Activated B cell treated with CpG ODN at 0.5 μM for 24 hours (primary cell): ENCODE measurements at regions not wholly inside any gene's neighbourhood (a gene's known extent, or its start where the extent isn't known, plus 50 kb on each side); places are given as distances from the start of the nearest gene placed in this dataset.

Experiments
- ATAC-seq: fragments of 200-7000 bp; cut with Tn5 transposase; one replicate; pipeline ENCODE4 v1.10.0; 2021; ENCODE audit warnings: low read depth, mild to moderate bottlenecking, moderate library complexity
- CTCF ChIA-PET: fragments of 350-600 bp; sonication (Branson Sonifier 250); formaldehyde crosslinking; loops from one replicate; lab custom pipeline; 2021; ENCODE audit warnings: antibody characterized with exemption; lab: Charles Lee
- POLR2A ChIA-PET: fragments of 350-600 bp; sonication (Branson Sonifier 250); formaldehyde crosslinking; loops from one replicate; lab custom pipeline; 2021; ENCODE audit warnings: antibody characterized with exemption; lab: Charles Lee
- DNase-seq: peaks from one replicate; pipeline ENCODE4 v3.0.0; 2022
- H3K27ac Mint-ChIP-seq: one replicate; pipeline ENCODE4 v1.8.0; 2020; ENCODE audit warnings: mixed read lengths
- H3K27me3 Mint-ChIP-seq: one replicate; pipeline ENCODE4 v1.8.0; 2021; ENCODE audit warnings: mixed read lengths
- H3K36me3 Mint-ChIP-seq: one replicate; pipeline ENCODE4 v1.8.0; 2021; ENCODE audit warnings: low read depth, mixed read lengths
- H3K4me1 Mint-ChIP-seq: one replicate; pipeline ENCODE4 v1.8.0; 2021; ENCODE audit warnings: mixed read lengths
- H3K4me3 Mint-ChIP-seq: one replicate; pipeline ENCODE4 v1.8.0; 2020; ENCODE audit warnings: mild to moderate bottlenecking, mixed read lengths
- H3K9me3 Mint-ChIP-seq: one replicate; pipeline ENCODE4 v1.8.0; 2020; ENCODE audit warnings: mixed read lengths
- CTCF ChIP-seq: fragments of 200-600 bp; IDR thresholded peaks from one replicate; pipeline ENCODE4 v1.8.0; 2022; ENCODE audit warnings: antibody characterized with exemption, mild to moderate bottlenecking
- intact Hi-C: fragments of 100-400 bp; cut with micrococcal nuclease; formaldehyde crosslinking; loops from one replicate; pipeline ENCODE4 v1.15.1; 2024

DNA sequence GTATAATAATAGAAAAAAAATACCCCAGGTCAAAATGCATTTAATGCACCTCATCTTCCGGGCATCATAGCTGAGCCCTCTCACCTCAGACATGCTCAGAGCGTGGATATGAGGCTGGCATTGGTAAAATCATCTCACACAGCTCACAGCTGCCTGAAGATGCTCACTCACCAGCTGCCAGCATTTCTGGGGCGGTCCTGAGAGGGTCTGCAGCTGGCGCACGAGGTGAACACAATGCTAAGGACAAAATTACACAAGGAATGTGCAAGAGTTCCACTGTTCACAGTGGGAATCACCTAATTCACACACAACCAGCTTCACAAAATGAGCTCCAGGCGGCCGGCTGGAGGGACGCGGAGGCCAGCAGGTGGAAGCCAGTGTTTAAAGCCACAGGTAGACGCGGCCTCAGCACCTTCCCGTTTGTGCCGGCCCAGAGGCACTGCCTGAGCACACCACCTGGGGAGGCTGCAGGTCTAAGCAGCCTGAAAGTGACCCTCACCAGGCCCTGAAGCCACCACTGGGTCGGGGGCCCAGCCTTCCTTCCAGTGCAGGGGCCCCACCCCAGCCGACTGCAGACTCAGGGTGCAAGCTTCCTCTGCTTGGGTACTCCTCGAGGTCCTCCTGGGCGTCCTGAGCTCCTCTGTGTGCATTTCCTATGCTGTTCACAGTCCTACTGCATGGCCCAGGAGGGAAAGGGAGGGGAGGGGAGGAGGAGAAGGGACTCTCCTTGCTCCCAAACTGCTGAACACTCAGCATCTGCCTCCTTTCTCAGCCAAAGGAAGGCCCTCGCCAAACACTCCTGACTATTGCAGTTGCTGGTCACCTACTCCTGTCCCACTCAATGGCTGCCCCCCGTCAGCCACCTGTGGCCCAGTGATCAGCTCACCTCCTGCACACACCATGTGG lies 61.2 kb upstream of the FAM20C start:
- intact Hi-C loops, result no loop called here
- Mint-ChIP-seq H3K27me3 (peaks cover 10% of the 10 kb centered on the region), H3K36me3 (no peaks in the 10 kb centered on the region), H3K4me3 (no peak overlapping the region), H3K4me1 (peaks cover 5% of the 10 kb centered on the region), H3K9me3 (no peaks in the 10 kb centered on the region), H3K27ac (no peak overlapping the region)
- CTCF ChIA-PET, result no interaction called here
- no peak for ATAC-seq
- TF ChIP-seq CTCF, result no peak
- DNase-seq, result no peak
- POLR2A ChIA-PET, result no interaction called here

GRCh38 chr7:131781-132482 lies 60.4 kb upstream of the FAM20C start:
- Mint-ChIP-seq H3K4me1 (peaks cover 5% of the 10 kb centered on the region), H3K27ac (no peak overlapping the region), H3K9me3 (no peaks in the 10 kb centered on the region), H3K4me3 (no peak overlapping the region), H3K36me3 (no peaks in the 10 kb centered on the region), H3K27me3 (peaks cover 10% of the 10 kb centered on the region)
- DNase-seq (no peak), ATAC-seq (no peak)
- ChIA-PET POLR2A (interaction anchor here (1.0 kb wide), 1 partner anchor 17 kb away, joined by 3 read pairs; no protein-coding TSS in a partner anchor), CTCF (no interaction called here)
- no peak for TF ChIP-seq CTCF
- intact Hi-C loops, result no loop called here

DNA sequence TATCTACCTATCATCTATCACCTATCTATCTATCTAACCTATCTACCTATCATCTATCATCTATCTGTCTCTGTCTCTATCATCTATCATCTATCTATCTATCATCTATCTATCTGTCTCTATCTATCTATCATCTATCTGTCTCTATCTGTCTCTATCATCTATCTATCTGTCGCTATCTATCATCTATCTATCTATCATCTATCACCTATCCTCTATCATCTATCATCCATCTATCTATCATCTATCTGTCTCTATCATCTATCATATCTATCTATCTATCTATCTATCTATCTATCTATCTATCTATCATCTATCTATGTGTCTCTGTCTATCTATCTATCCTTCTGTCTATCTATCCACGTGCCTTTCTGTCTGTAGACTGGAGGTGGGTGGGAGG lies 59.5 kb upstream of the FAM20C start:
- no peak overlapping the region for H3K4me3 Mint-ChIP-seq
- H3K36me3 Mint-ChIP-seq, result no peaks in the 10 kb centered on the region
- H3K9me3 Mint-ChIP-seq, result no peaks in the 10 kb centered on the region
- ATAC-seq (no peak), DNase-seq (no peak)
- H3K27ac Mint-ChIP-seq, result no peak overlapping the region
- ChIA-PET CTCF (no interaction called here), POLR2A (interaction anchor here (1.0 kb wide), 1 partner anchor 16 kb away, joined by 3 read pairs; no protein-coding TSS in a partner anchor)
- no peak for TF ChIP-seq CTCF
- intact Hi-C loops, result no loop called here
- peaks cover 10% of the 10 kb centered on the region for H3K27me3 Mint-ChIP-seq
- peaks cover 5% of the 10 kb centered on the region for H3K4me1 Mint-ChIP-seq

- Mint-ChIP-seq H3K36me3 (no peaks in the 10 kb centered on the region), H3K27me3 (peaks cover 10% of the 10 kb centered on the region), H3K27ac (no peak overlapping the region), H3K9me3 (no peaks in the 10 kb centered on the region), H3K4me3 (no peak overlapping the region), H3K4me1 (peaks cover 5% of the 10 kb centered on the region)
- ATAC-seq (no peak), DNase-seq (no peak)
- no peak for TF ChIP-seq CTCF
- ChIA-PET CTCF (no interaction called here), POLR2A (interaction anchor here (0.6 kb wide), 1 partner anchor 16 kb away, joined by 4 read pairs; no protein-coding TSS in a partner anchor)
- intact Hi-C loops, result no loop called here
These were observed 58.9 kb upstream of the FAM20C start for GRCh38 chr7:133470-133869.

DNA sequence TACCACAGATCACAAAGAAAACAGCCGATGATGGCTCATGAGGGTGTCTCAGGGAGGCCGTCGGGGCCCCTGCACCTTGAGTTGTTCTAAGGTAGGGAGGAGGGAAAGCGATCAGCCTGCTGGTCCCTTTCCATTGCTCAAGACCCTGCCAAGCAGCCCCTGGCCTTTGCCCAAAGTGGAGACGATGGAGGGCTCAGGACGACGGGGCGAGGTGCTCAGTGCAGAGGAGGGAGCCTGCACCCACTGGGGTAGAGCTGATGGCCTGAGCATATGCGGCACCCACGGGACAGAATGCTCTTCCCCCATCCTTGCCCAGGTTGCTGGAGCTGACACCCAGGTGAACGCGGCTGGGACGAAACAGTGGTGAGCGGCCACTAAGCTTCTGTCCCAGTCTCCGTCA lies 58.3 kb upstream of the FAM20C start:
- POLR2A ChIA-PET, result no interaction called here
- intact Hi-C loops, result no loop called here
- H3K27me3 Mint-ChIP-seq, result peaks cover 10% of the 10 kb centered on the region
- H3K36me3 Mint-ChIP-seq, result no peaks in the 10 kb centered on the region
- no peak for TF ChIP-seq CTCF
- CTCF ChIA-PET, result no interaction called here
- peaks cover 5% of the 10 kb centered on the region for H3K4me1 Mint-ChIP-seq
- DNase-seq (no peak), ATAC-seq (no peak)
- H3K9me3 Mint-ChIP-seq, result no peaks in the 10 kb centered on the region
- no peak overlapping the region for H3K27ac Mint-ChIP-seq
- H3K4me3 Mint-ChIP-seq, result no peak overlapping the region
